ENCODE measurements at regions not wholly inside any gene's neighbourhood (a gene's known extent, or its start where the extent isn't known, plus 50 kb on each side); places are given as distances from the start of the nearest gene placed in this dataset.

DNA sequence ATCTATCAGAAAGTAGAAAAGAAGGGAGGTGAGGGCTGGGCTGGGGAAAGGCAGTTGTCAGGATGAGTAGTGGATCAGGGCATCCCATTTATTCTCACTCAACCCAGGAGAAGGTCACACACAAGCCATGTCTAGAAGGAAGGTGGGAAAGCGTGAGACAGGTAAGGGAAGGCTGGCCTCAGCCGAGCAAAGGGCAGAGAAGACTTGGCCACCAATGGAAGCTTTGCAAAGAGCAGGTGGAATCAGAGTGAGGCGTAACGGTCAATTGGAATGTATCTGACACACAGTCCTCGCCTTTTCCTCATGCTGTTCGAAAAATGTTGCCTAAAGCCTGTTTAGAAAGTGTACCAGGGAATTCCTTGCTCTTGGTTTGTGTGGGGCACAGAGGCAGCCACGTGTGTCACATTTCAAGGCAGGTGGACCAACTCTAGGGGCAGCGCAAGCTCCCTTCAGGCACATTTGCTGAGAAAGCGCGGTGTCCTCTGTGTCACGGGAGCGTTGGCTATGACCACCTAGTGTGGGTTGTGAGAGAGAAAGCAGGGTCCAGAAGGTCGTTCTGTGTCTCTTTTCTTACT is 118.8 kb upstream of the SPATA13 start:
- Histone ChIP-seq H3K4me3 (no peak overlapping the region), H3K9me3 (no peaks in the 10 kb centered on the region), H3K4me1 (ENCODE audit: insufficient read depth) (peaks cover 14% of the 10 kb centered on the region), H3K36me3 (no peaks in the 10 kb centered on the region), H3K27me3 (no peaks in the 10 kb centered on the region), H3K27ac (no peak overlapping the region)
- TF ChIP-seq, protein P1, sequence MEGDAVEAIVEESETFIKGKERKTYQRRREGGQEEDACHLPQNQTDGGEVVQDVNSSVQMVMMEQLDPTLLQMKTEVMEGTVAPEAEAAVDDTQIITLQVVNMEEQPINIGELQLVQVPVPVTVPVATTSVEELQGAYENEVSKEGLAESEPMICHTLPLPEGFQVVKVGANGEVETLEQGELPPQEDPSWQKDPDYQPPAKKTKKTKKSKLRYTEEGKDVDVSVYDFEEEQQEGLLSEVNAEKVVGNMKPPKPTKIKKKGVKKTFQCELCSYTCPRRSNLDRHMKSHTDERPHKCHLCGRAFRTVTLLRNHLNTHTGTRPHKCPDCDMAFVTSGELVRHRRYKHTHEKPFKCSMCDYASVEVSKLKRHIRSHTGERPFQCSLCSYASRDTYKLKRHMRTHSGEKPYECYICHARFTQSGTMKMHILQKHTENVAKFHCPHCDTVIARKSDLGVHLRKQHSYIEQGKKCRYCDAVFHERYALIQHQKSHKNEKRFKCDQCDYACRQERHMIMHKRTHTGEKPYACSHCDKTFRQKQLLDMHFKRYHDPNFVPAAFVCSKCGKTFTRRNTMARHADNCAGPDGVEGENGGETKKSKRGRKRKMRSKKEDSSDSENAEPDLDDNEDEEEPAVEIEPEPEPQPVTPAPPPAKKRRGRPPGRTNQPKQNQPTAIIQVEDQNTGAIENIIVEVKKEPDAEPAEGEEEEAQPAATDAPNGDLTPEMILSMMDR (IDR thresholded peaks at IDR 0.05), result no peak
- TF ChIP-seq EP300 (IDR thresholded peaks at IDR 0.05) (no peak), POLR2A (IDR thresholded peaks at IDR 0.05) (no peak)
- 65 to 85% (median 73%) methylated on average over 13 of the region's 13 CpGs for WGBS, 3 donors
- DNase-seq, result no peak
- intact Hi-C loops (cut with DNase I), result no loop called here

DNA sequence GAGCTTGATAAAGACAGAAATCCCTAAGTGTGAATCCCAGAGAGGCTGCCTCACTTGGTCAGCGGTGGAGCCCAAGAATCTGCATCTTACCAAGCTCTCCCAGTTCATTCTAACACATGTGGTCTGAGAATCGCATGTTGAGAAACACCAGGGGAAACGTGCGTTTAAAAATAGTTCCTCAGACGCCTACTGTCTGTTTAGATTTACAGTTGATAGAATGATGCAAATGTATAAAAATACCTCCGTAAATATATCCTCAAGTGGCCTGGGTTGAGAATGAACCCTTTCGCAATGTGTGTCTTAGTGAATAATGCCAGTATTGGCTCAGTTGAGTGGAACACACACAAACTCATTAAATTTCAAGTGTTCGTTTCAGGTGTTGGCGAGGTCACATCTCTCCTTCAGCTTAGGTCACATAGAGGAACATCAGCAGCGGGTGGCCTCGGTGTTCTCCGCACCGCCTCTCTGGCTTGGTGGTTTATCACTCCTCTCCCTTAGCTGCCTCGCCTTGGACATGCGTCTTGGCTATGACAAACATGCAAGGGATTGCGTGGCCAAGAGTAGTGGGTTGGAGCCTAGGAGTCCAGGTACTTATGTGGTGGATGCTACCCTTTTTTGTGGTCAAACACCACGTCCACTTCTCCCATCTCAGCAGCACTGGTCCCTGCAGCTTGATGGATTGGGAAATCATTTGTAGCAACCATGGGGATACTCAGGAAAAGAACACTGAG is 117.6 kb upstream of the SPATA13 start:
- no peaks in the 10 kb centered on the region for H3K9me3 ChIP-seq
- intact Hi-C loops (cut with DNase I), result no loop called here
- no peaks in the 10 kb centered on the region for H3K36me3 ChIP-seq
- H3K27me3 ChIP-seq, result no peaks in the 10 kb centered on the region
- 76 to 80% (median 79%) methylated on average over 17 of the region's 17 CpGs for WGBS, 3 donors
- DNase-seq, result no peak
- no peak overlapping the region for H3K27ac ChIP-seq
- H3K4me1 ChIP-seq (ENCODE audit: insufficient read depth), result peaks cover 14% of the 10 kb centered on the region
- no peak for TF ChIP-seq EP300 (IDR thresholded peaks at IDR 0.05)
- TF ChIP-seq, protein P1 (IDR thresholded peaks at IDR 0.05), result no peak
- TF ChIP-seq POLR2A (IDR thresholded peaks at IDR 0.05), result no peak
- no peak overlapping the region for H3K4me3 ChIP-seq

DNA sequence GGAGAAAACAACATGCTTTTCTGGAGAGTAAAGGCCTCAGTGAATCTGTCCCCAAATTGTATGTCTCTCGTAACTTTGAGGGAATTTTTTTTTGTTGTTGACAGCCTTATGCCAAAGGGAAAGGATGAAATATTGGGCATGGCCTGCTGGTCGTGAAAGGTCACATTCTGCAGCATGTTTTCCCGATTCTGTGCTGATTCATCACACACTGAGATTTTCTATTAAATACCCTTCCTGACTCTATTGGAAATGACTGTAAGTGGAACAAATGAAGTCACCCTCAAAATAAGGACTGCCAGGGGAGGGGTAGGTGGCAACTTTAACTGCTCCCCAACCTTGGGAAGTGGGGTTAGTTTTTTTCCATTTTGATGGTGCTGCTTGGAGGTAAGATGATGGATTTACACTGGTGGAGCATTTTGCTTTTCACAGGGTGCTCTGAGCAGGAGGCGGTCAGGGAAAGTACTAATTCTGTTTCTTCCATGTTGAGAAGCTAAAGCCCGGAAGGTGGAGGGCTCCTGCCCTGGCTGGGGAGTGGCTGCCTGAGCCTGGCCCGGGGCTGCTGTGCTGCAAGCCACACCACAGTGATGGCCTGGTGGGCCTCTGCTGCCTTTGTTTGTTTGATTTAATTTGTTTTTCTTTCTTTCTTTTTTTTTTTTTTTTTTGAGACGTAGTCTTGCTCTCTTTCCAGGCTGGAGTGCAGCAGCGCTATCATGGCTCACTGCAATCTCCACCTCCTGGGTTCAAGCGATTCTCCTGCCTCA is 116.8 kb upstream of the SPATA13 start:
- TF ChIP-seq EP300 (IDR thresholded peaks at IDR 0.05) (no peak), POLR2A (IDR thresholded peaks at IDR 0.05) (no peak)
- TF ChIP-seq, protein P1 (IDR thresholded peaks at IDR 0.05), result no peak
- intact Hi-C loops (cut with DNase I), result no loop called here
- DNase-seq, result no peak
- H3K27me3 ChIP-seq, result no peaks in the 10 kb centered on the region
- H3K27ac ChIP-seq, result no peak overlapping the region
- no peaks in the 10 kb centered on the region for H3K9me3 ChIP-seq
- 72 to 77% (median 75%) methylated on average over 9 of the region's 9 CpGs for WGBS, 3 donors
- H3K4me3 ChIP-seq, result no peak overlapping the region
- H3K36me3 ChIP-seq, result no peaks in the 10 kb centered on the region
- peaks cover 9% of the 10 kb centered on the region for H3K4me1 ChIP-seq (ENCODE audit: insufficient read depth)

DNA sequence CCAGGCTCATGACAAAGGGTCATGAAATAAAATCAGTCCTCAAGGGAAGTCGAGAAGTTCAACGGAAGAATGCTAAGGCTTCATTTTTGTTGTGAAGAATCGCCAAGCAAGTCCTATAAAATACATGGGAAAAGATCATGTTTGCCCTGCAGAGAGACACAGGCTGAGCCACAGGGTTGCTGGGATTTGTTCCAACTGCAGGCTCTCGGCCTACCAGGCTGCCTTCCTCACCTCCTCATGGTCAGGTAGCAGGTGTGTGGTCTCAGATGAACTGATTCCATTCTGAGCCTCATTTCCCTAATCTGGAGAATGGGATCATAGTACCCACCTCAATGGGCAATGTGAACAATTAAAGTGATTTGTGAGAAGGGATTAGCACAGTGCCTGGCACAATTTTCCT is 114.9 kb upstream of the SPATA13 start:
- no peaks in the 10 kb centered on the region for H3K27me3 ChIP-seq
- 42 to 59% (median 55%) methylated on average over 4 of the region's 4 CpGs for WGBS, 3 donors
- no peak overlapping the region for H3K27ac ChIP-seq
- intact Hi-C loops (cut with DNase I), result no loop called here
- DNase-seq, result no peak
- H3K4me1 ChIP-seq (ENCODE audit: insufficient read depth), result peaks cover 3% of the 10 kb centered on the region
- no peak overlapping the region for H3K4me3 ChIP-seq
- H3K9me3 ChIP-seq, result no peaks in the 10 kb centered on the region
- no peak for TF ChIP-seq POLR2A (IDR thresholded peaks at IDR 0.05)
- TF ChIP-seq, protein P1 (IDR thresholded peaks at IDR 0.05), result no peak
- no peak for TF ChIP-seq EP300 (IDR thresholded peaks at IDR 0.05)
- no peaks in the 10 kb centered on the region for H3K36me3 ChIP-seq

Measured in ovary (tissue), 7 donors.